GM12878 (cell line): ENCODE measurements at regions not wholly inside any gene's neighbourhood (a gene's known extent, or its start where the extent isn't known, plus 50 kb on each side); places are given as distances from the start of the nearest gene placed in this dataset.

ENCODE experiments used
- ATAC-seq: fragments of 200-7000 bp; cut with Tn5 transposase; 3 replicates; pipeline ENCODE4 v1.9.1; 2020; ENCODE audit warnings: mild to moderate bottlenecking, moderate library complexity
- BruUV-seq: library from RNA; stranded (reverse); fragments of 400-500 nt; replicated peaks from 2 replicates; lab custom pipeline; 2021; lab: Mats Ljungman, UMichigan
- CTCF ChIA-PET: fragments of 300-600 bp; sonication (Branson Sonifier 250); formaldehyde crosslinking; extraction: SDS; loops from one replicate; lab custom pipeline; 2021; ENCODE audit warnings: inconsistent platforms; lab: Yijun Ruan, JAX
- POLR2A ChIA-PET: fragments of 350-600 bp; formaldehyde crosslinking; extraction: SDS; loops from one replicate; lab custom pipeline; 2021; ENCODE audit warnings: inconsistent platforms; lab: Charles Lee
- RAD21 ChIA-PET: fragments of 300-600 bp; sonication (Branson Sonifier 250); formaldehyde crosslinking; loops from one replicate; lab custom pipeline; 2023; ENCODE audit warnings: antibody characterized with exemption; ENCODE audit not compliant: unreplicated experiment; lab: Charles Lee
- SMC1A ChIA-PET: fragments of 300-600 bp; sonication (Branson Sonifier 250); formaldehyde crosslinking; loops from one replicate; lab custom pipeline; 2023; ENCODE audit not compliant: unreplicated experiment, uncharacterized antibody; lab: Charles Lee
- DNase-seq: peaks from one replicate; pipeline ENCODE4 v3.0.0-alpha.2; 2011; ENCODE audit warnings: low read depth, low spot score
- FAIRE-seq: peaks from 3 replicates; lab custom pipeline; 2011; peaks lifted over from hg19 to GRCh38; lab: Jason Lieb, UNC
- H2AFZ ChIP-seq: 2 replicates; pipeline ENCODE4 v1.6.0; 2011; ENCODE audit warnings: low read depth, low read length, control low read depth; ENCODE audit not compliant: control insufficient read depth
- H3K27ac ChIP-seq: 2 replicates; pipeline ENCODE4 v1.5.1; 2011; ENCODE audit warnings: control low read depth; ENCODE audit not compliant: control insufficient read depth, insufficient read depth
- H3K27me3 ChIP-seq, 2 experiments: replicated peaks in 1 of 2; 2 replicates each; pipeline versions ENCODE4 v1.6.0 to v1.6.1; 2011; ENCODE audit warnings: low read length in 1 of 2; ENCODE audit not compliant: control insufficient read depth in 2 of 2, insufficient read depth in 2 of 2
- H3K36me3 ChIP-seq, 2 experiments: 2 replicates each; pipeline ENCODE4 v1.5.1; 2011; ENCODE audit warnings: low read length in 1 of 2; ENCODE audit not compliant: control insufficient read depth in 2 of 2, insufficient read depth in 2 of 2
- H3K4me1 ChIP-seq: 2 replicates; pipeline ENCODE4 v1.6.1; 2011; ENCODE audit warnings: mild to moderate bottlenecking, low read length, moderate library complexity, mixed read lengths; ENCODE audit not compliant: control insufficient read depth, insufficient read depth
- H3K4me2 ChIP-seq: 2 replicates; pipeline ENCODE4 v1.6.0; 2011; ENCODE audit warnings: control low read depth; ENCODE audit not compliant: control insufficient read depth, insufficient read depth
- H3K4me3 ChIP-seq: fragments of 200-600 bp; sonication (generic); 2 replicates; pipeline ENCODE4 v1.5.1; 2016
- H3K79me2 ChIP-seq: 2 replicates; pipeline ENCODE4 v1.6.0; 2011; ENCODE audit warnings: low read length; ENCODE audit not compliant: control insufficient read depth, insufficient read depth
- H3K9ac ChIP-seq: 2 replicates; pipeline ENCODE4 v1.8.0; 2011; ENCODE audit warnings: low read length, control low read depth, mixed read lengths; ENCODE audit not compliant: control insufficient read depth, insufficient read depth
- H3K9me3 ChIP-seq: replicated peaks from 3 replicates; pipeline ENCODE4 v1.5.1; 2011; ENCODE audit warnings: mild to moderate bottlenecking, low read length; ENCODE audit not compliant: control insufficient read depth, insufficient read depth
- H4K20me1 ChIP-seq: 2 replicates; pipeline ENCODE4 v1.6.0; 2011; ENCODE audit not compliant: control insufficient read depth, insufficient read depth
- FOS ChIP-seq: IDR thresholded peaks from 3 replicates; pipeline ENCODE4 v1.6.1; 2011; ENCODE audit warnings: borderline replicate concordance; ENCODE audit not compliant: insufficient read length; ENCODE audit errors: extremely low read depth
- RB1 ChIP-seq: fragments of 450-650 bp; formaldehyde crosslinking; IDR thresholded peaks from 2 replicates; pipeline ENCODE4 v1.6.1; 2017; ENCODE audit warnings: mild to moderate bottlenecking, borderline replicate concordance
- WGBS: methylation state at CpG from one replicate; pipeline ENCODE4 v1.1.6; 2016; ENCODE audit warnings: low lambda C conversion rate; ENCODE audit not compliant: insufficient replicate concordance, insufficient coverage; ENCODE audit errors: missing lambda C conversion rate; 5-methylcytosine and 5-hydroxymethylcytosine counted together
- in situ Hi-C: fragments of 300-500 bp; cut with MboI; formaldehyde crosslinking; loops from 9 replicates; pipeline ENCODE4 v1.14.3; 2018; ENCODE audit warnings: mixed read lengths
- intact Hi-C: fragments of 100-400 bp; cut with micrococcal nuclease; formaldehyde crosslinking; loops from one replicate; pipeline ENCODE4 v1.14.2; 2022; ENCODE audit not compliant: unreplicated experiment
- TF ChIP-seq, protein P1 (sequence below): fragments of 450-650 bp; IDR thresholded peaks from 2 replicates; pipeline ENCODE4 v1.6.1; 2017; ENCODE audit warnings: borderline replicate concordance

DNA sequence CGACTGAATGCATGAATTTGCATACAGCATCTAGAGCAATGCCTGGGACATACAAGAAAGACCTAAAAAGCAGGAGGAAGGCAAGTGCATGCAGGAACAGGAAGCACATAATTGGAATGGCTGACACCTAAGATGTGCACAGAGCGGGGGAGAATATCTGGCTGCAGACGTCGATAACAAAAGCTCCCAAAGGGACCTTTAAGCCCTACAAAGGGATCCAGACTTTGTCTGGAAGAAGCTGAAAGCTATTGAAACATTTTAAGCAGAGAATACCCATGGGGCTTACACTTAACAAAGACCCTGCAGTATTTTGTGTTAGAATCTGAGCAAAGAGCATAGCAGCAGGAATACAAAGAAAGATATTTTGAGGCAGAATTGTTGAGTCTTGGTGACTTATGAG lies 107.4 kb upstream of the CLDN10 start:
- Histone ChIP-seq H3K4me2 (no peak overlapping the region), H3K27me3 (no peaks in the 10 kb centered on the region; a peak in 1 of 4 replicates), H3K9ac (no peak overlapping the region), H3K4me3 (no peak overlapping the region), H3K79me2 (no peaks in the 10 kb centered on the region), H4K20me1 (no peaks in the 10 kb centered on the region), H3K36me3 (no peaks in the 10 kb centered on the region), H3K9me3 (no peaks in the 10 kb centered on the region), H2AFZ (no peak overlapping the region), H3K4me1 (no peaks in the 10 kb centered on the region), H3K27ac (no peak overlapping the region)
- DNase-seq: no peak
- intact Hi-C loops (no loop called here), in situ Hi-C loops (no loop called here)
- no peak for ATAC-seq
- BruUV-seq: no TSS peak
- POLR2A ChIA-PET: no interaction called here
- no peak for TF ChIP-seq RB1
- no peak for TF ChIP-seq FOS
- SMC1A ChIA-PET: no interaction called here
- RAD21 ChIA-PET: no interaction called here
- no peak for FAIRE-seq
- WGBS: 62% methylated on average over 4 of the region's 4 CpGs
- CTCF ChIA-PET: no interaction called here

DNA sequence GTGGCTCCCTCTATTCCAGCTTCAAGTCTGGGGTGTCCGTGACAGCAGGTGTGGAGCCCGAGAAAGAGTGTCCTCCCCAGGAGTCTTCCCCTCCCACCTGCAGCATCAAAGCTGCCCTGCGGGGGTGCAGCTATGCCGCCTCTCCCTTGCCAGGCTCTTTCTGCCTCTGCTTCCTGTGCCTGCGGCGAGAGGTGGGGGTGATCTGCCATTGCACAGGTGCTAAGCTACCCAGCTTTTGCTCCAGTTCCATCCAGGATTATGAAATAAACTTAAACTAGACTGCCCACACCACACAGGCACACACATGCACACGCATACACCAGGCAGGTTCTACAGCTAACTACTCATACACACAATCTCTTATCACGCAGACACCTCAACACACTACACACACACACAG lies 104.7 kb upstream of the CLDN10 start:
- Histone ChIP-seq H3K4me2 (no peak overlapping the region), H3K4me3 (no peak overlapping the region), H3K4me1 (no peaks in the 10 kb centered on the region), H3K36me3 (no peaks in the 10 kb centered on the region), H3K27me3 (no peaks in the 10 kb centered on the region; a peak in 1 of 4 replicates), H3K9ac (no peak overlapping the region), H3K27ac (no peak overlapping the region), H3K9me3 (no peaks in the 10 kb centered on the region), H3K79me2 (no peaks in the 10 kb centered on the region), H2AFZ (no peak overlapping the region), H4K20me1 (no peaks in the 10 kb centered on the region)
- ChIA-PET SMC1A (interaction anchor here (1.3 kb wide), 1 partner anchor 50 kb away, joined by 3 read pairs; no protein-coding TSS in a partner anchor), RAD21 (no interaction called here), CTCF (interaction anchor here (0.6 to 1.1 kb wide), 2 partner anchors 10 to 168 kb away, joined by 3 read pairs; no protein-coding TSS in a partner anchor), POLR2A (interaction anchor here (0.6 kb wide), 1 partner anchor 8 kb away, joined by 4 read pairs; no protein-coding TSS in a partner anchor)
- TF ChIP-seq, protein P1, sequence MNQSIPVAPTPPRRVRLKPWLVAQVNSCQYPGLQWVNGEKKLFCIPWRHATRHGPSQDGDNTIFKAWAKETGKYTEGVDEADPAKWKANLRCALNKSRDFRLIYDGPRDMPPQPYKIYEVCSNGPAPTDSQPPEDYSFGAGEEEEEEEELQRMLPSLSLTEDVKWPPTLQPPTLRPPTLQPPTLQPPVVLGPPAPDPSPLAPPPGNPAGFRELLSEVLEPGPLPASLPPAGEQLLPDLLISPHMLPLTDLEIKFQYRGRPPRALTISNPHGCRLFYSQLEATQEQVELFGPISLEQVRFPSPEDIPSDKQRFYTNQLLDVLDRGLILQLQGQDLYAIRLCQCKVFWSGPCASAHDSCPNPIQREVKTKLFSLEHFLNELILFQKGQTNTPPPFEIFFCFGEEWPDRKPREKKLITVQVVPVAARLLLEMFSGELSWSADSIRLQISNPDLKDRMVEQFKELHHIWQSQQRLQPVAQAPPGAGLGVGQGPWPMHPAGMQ: no peak
- WGBS: 34% methylated on average over 8 of the region's 8 CpGs
- no TSS peak for BruUV-seq
- no peak for FAIRE-seq
- ATAC-seq: no peak
- intact Hi-C loops: no loop called here
- in situ Hi-C loops: no loop called here
- DNase-seq: no peak
